Suprapubic skin (tissue), 4 donors: ENCODE measurements at regions not wholly inside any gene's neighbourhood (a gene's known extent, or its start where the extent isn't known, plus 50 kb on each side); places are given as distances from the start of the nearest gene placed in this dataset.
A peak's percentile ranks its signal among the peaks of the same experiment; 100 is the strongest.
"Not testable (repeated sequence)": the region's sequence is repeated elsewhere in the genome, so short reads cannot be mapped to it uniquely, and the experiment has no call there.

Experiments
- DNase-seq, 2 donors: peaks; one replicate each; pipeline ENCODE4 v3.0.0-alpha.2; 2019; ENCODE audit warnings: low spot score in 2 of 2
- H3K27ac ChIP-seq: fragments of 200-600 bp; sonication (generic); one replicate; pipeline ENCODE4 v1.5.1; 2019
- H3K27me3 ChIP-seq: fragments of 200-600 bp; sonication (generic); one replicate; pipeline ENCODE4 v1.5.1; 2019
- H3K36me3 ChIP-seq: fragments of 200-600 bp; sonication (generic); one replicate; pipeline ENCODE4 v1.5.1; 2019
- H3K4me1 ChIP-seq: fragments of 200-600 bp; sonication (generic); one replicate; pipeline ENCODE4 v1.5.1; 2019
- H3K4me3 ChIP-seq: fragments of 200-600 bp; sonication (generic); one replicate; pipeline ENCODE4 v1.5.1; 2019; ENCODE audit warnings: mild to moderate bottlenecking
- H3K9me3 ChIP-seq: fragments of 200-600 bp; sonication (generic); one replicate; pipeline ENCODE4 v1.5.1; 2019
- CTCF ChIP-seq, 2 donors: fragments of 200-600 bp in 1 of 2; fragments of 450-650 bp in 1 of 2; sonication (generic) in 1 of 2; IDR thresholded peaks; one replicate each; pipeline ENCODE4 v1.5.1; 2016 to 2019; ENCODE audit warnings: antibody characterized with exemption in 2 of 2, mild to moderate bottlenecking in 1 of 2, moderate library complexity in 1 of 2
- EP300 ChIP-seq: sonication (generic); formaldehyde crosslinking; IDR thresholded peaks from one replicate; pipeline ENCODE4 v1.6.1; 2017; ENCODE audit warnings: antibody characterized with exemption
- POLR2A ChIP-seq, 2 donors: fragments of 450-650 bp; IDR thresholded peaks; one replicate each; pipeline ENCODE4 v1.6.1; 2017; ENCODE audit warnings: antibody characterized with exemption in 2 of 2, mild to moderate bottlenecking in 2 of 2, moderate library complexity in 2 of 2
- POLR2AphosphoS5 ChIP-seq, 3 donors: sonication (generic); formaldehyde crosslinking; IDR thresholded peaks; one replicate each; pipeline ENCODE4 v1.6.1; 2017; ENCODE audit warnings: antibody characterized with exemption in 3 of 3
- WGBS: methylation state at CpG from one replicate; pipeline ENCODE4 v1.1.5; 2018; 5-methylcytosine and 5-hydroxymethylcytosine counted together

- DNase-seq: no peak
- Histone ChIP-seq H3K27me3 (no peaks in the 10 kb centered on the region), H3K36me3 (no peaks in the 10 kb centered on the region), H3K4me3 (no peak overlapping the region), H3K27ac (no peak overlapping the region), H3K9me3 (no peaks in the 10 kb centered on the region), H3K4me1 (peaks cover 10% of the 10 kb centered on the region)
- 23% methylated on average over 9 of the region's 9 CpGs for WGBS
- TF ChIP-seq CTCF (IDR thresholded peaks at IDR 0.05) (peak; percentile 54 to 60), POLR2AphosphoS5 (IDR thresholded peaks at IDR 0.05) (no peak), EP300 (no peak), POLR2A (IDR thresholded peaks at IDR 0.05) (no peak)
Measured at GRCh38 chr6:27161946-27162603, 85.4 kb upstream of the PRSS16 start.

DNA sequence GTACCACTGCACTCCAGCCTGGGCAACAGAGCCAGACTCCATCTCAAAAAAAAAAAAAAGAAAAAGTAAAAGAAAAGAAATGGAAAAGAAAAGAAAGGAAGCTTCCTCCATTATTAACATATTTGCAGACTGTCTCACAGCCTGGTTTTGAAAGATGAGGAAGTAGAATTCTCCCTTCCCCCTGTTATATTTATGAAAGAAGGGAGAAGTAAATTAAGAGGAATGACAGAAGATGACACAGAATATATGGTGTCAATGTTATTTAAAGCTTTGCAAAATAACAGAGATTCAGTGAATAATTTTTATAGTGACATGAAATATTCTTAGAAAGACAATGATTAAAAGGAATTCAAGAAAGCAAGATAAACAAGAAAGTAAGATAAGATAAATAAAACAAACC lies 83.7 kb upstream of the PRSS16 start:
- Histone ChIP-seq H3K4me3 (no peak overlapping the region), H3K9me3 (no peaks in the 10 kb centered on the region), H3K27me3 (no peaks in the 10 kb centered on the region), H3K36me3 (no peaks in the 10 kb centered on the region), H3K4me1 (no peaks in the 10 kb centered on the region), H3K27ac (no peak overlapping the region)
- no peak for DNase-seq
- no peak for TF ChIP-seq CTCF (IDR thresholded peaks at IDR 0.05)
- no peak for TF ChIP-seq POLR2A (IDR thresholded peaks at IDR 0.05)
- TF ChIP-seq POLR2AphosphoS5 (IDR thresholded peaks at IDR 0.05): no peak
- TF ChIP-seq EP300: no peak

- DNase-seq: no peak
- Histone ChIP-seq H3K9me3 (no peaks in the 10 kb centered on the region), H3K27ac (no peak overlapping the region), H3K27me3 (no peaks in the 10 kb centered on the region), H3K4me3 (no peak overlapping the region), H3K4me1 (no peaks in the 10 kb centered on the region), H3K36me3 (no peaks in the 10 kb centered on the region)
- WGBS: 75% methylated on average over 2 of the region's 2 CpGs
- TF ChIP-seq EP300 (no peak), POLR2AphosphoS5 (IDR thresholded peaks at IDR 0.05) (no peak), CTCF (IDR thresholded peaks at IDR 0.05) (no peak), POLR2A (IDR thresholded peaks at IDR 0.05) (no peak)
Measured at GRCh38 chr6:27168108-27168507, 79.4 kb upstream of the PRSS16 start.

GRCh38 chr6:27168586-27169443 lies 78.7 kb upstream of the PRSS16 start:
- DNase-seq: no peak
- Histone ChIP-seq H3K4me3 (no peak overlapping the region), H3K9me3 (no peaks in the 10 kb centered on the region), H3K36me3 (no peaks in the 10 kb centered on the region), H3K4me1 (no peaks in the 10 kb centered on the region), H3K27me3 (no peaks in the 10 kb centered on the region), H3K27ac (no peak overlapping the region)
- TF ChIP-seq POLR2A (IDR thresholded peaks at IDR 0.05): no peak
- TF ChIP-seq CTCF (IDR thresholded peaks at IDR 0.05): no peak
- no peak for TF ChIP-seq POLR2AphosphoS5 (IDR thresholded peaks at IDR 0.05)
- TF ChIP-seq EP300: no peak
- 68% methylated on average over 5 of the region's 5 CpGs for WGBS

DNA sequence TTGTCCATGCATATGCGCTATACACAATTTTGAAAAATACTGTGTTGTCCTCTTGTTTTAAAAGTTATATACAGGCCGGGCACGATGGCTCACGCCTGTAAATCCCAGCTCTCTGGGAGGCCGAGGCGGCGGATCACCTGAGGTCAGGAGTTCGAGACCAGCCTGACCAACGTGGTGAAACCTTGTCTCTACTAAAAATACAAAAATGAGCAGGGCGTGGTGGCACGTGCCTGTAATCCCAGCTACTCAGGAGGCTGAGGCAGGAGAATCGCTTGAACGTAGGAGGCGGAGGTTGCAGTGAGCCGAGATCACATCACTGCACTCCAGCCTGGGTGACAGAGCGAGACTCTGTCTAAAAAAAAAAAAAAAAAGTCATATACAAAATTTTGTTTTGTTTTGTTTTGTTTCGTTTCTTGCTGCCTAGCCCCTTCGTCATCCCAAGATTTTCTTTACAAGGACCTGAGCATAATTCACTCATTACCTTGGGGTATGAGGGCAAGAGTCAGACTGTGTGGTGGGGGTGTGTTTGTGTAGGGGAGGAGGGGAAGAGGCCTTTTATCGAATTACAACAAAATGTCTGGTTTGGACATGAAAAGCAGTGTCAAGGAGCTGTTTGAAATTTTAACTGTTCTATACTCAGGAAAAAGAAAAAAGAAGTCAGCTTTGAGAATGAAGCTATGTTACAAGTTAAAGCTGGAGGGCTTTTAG lies 74.8 kb upstream of the PRSS16 start:
- not testable (repeated sequence) for H3K27me3 ChIP-seq, DNase-seq, H3K27ac ChIP-seq, H3K36me3 ChIP-seq, H3K4me1 ChIP-seq, H3K9me3 ChIP-seq, H3K4me3 ChIP-seq
- 82% methylated on average over 19 of the region's 19 CpGs for WGBS

DNA sequence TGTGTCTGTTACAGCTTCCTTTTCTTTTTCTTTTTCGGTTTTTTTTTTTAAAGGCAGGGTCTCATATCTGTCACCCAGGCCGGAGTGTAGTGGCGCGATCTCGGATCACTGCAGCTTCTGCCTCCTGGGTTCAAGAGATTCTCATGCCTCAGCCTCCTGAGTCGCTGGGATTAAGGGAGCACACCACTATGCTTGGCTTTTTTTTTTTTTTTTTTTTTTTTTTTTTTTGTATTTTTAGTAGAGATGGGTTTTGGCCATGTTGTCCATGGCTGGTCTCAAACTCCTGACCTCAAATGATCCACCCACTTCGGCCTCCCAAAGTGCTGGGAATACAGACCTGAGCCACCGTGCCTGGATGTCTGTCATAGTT lies 74.3 kb upstream of the PRSS16 start:
- H3K27ac ChIP-seq, DNase-seq, H3K36me3 ChIP-seq, H3K4me1 ChIP-seq, H3K9me3 ChIP-seq, H3K4me3 ChIP-seq, H3K27me3 ChIP-seq: not testable (repeated sequence)
- WGBS: 78% methylated on average over 8 of the region's 8 CpGs
